NCI-H1105 (cell line): ENCODE measurements at regions not wholly inside any gene's neighbourhood (a gene's known extent, or its start where the extent isn't known, plus 50 kb on each side); places are given as distances from the start of the nearest gene placed in this dataset.

Experiments
- DNase-seq: peaks from one replicate; lab custom pipeline; 2025; lab: John Stamatoyannopoulos, UW

DNA sequence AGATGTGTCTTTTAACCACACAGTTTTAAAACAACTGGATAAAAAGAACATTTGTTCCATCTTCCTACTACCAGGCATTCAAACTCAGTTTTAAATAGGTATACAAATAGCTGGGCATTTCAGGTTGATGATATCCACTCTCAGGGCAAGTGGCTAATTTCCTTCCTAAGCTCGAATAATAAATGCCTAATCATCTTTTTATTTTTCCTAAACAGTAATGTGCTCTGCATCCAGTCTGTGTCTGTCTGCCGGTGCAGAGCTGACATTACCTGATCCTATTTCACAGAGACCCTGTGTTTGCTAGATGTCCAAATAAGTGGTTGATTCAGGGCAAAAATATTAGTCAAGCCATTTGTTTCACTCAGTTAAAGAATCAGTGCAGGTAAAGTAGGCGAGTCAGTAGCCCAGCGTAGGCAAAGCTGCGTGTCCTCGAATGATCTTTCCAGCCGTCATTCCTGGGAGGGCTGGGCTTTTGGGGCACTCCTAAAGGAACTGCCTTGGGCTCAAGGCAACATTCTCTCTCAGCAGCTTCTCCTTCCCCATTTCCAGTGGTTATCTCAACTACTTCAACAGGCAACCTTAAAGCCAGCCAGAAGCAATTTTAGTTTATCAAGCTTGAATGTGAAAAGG lies 74.2 kb upstream of the BMP2 start:
- DNase-seq: no peak

DNA sequence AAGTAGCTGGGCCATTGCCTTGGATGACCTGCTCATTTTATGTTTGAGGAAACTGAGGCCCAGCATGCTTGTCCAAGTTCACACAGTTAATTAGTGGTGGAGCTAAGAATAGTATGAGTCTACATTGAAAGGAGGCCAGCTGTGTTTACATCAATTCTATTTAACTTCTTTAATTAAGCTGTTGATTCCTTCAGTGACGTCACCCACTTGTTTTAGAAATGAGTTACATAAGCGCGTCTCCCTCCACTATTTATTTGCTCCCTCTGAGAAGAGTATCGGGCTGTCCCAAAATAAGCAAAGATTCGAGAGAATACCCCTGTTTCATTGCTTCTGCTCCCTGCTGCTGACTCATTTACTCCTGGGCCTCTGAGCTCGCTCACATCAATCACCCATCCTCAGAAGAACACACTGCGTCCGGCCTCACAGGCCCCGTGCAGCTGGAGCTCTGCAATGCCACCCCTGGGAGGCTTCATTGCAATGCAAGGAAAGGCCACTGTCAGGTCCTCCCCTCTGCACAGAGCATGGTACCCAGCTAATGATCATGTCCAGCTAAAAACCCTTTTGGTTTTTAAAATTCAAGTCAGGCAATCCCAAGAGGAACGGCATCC lies 74.8 kb upstream of the BMP2 start:
- DNase-seq: no peak

DNA sequence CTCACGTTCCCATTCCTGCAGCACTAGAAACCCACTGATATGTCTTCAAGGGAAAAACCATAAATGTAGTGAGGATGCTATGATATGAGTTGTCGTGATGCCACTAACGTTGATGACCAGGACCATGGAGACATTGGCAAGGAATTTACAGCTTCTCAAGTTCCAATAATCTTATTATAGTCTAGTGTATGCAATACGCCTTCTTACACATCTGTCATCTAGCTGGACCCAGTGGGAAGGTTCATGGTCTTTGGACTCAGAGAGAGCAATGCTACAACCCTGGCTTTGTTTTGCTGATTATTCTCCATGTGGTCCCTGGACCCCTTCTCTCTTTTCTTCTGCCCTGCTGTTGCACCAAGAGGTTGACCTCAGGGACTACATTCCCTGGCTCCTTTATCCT lies 76.0 kb upstream of the BMP2 start:
- DNase-seq: no peak

DNA sequence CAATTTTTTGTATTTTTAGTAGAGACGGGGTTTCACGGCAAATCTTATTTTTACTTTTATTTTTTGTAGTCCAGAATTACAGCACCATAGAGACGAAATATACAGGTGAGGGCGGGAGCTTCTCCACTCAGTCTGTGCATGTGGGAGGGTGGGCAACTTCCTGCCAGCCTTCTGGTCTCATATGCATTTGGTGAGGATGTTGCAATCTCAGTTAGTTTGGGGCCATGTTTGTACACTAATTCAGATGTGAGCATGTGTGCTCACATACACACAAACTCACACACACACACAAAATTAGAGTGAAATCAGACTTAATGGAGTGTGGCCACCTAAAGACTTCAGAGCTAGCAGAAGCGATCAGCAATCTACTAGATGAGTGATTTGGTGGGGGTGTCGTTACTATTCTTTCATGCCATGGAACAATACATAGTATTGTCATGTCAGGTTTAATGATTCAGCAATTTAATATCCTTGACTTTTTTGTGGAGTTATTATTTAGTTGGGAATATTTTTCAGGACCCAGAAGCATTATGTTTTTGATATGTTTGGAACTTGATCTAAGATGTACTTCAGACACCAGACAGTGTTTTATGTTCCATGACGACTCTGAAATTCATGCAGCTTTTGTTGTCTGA lies 78.0 kb upstream of the BMP2 start:
- DNase-seq: no peak

DNA sequence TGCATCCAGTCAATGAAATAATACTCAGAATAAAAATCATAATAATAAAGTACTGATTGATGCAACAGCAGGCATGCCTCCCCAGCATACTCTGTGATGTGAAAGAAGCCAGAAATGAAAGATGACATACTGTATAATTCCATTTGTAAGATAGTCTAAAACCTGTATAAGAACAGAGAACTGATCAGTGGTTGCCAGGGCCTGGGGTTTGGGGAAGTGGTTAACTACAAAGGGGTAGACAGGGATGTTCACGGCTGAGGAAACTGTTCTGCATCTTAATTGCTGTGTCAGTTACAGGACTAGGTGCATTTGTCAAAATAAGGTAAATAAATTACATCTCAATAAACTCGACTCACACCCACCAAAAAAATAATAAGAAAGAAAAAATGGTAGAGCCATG lies 81.3 kb upstream of the BMP2 start:
- DNase-seq: no peak

DNA sequence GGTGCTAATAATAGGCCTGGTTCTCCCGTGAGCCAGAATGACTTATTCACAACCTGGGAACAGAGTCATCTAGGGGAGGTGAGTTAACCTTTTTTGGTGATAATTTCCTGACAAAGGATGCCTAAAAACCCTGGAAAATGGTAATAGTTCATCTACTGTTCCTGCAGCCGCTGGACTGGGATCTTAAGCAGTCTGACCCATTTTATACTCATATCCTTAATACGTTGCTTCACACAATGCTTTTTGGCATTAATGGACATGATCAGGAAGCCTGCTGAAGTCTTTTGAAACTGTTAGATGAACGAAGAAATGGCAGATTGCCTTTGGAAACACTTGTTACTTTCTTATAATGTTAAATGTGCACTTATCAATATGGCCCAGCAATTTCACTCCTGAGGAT lies 81.9 kb upstream of the BMP2 start:
- no peak for DNase-seq

DNA sequence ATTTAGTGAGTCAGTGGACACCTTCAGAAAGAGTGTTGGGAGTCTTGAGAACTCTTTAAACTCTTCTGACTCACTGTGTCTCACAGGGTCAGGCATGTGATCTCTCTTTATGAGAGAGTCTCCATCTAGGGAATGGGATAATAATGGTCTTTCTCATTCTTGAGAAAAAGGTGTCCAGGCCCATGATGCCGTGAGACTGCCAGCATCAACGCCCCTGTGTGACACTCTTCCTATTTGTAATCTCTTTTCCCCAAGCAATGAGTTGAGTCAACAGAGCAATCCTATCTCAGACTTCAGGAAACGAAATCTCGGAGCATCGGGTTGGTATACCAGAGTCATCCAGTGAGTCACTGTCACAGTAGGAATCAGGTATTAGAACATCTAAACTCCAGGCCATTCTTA lies 82.3 kb upstream of the BMP2 start:
- no peak for DNase-seq

DNA sequence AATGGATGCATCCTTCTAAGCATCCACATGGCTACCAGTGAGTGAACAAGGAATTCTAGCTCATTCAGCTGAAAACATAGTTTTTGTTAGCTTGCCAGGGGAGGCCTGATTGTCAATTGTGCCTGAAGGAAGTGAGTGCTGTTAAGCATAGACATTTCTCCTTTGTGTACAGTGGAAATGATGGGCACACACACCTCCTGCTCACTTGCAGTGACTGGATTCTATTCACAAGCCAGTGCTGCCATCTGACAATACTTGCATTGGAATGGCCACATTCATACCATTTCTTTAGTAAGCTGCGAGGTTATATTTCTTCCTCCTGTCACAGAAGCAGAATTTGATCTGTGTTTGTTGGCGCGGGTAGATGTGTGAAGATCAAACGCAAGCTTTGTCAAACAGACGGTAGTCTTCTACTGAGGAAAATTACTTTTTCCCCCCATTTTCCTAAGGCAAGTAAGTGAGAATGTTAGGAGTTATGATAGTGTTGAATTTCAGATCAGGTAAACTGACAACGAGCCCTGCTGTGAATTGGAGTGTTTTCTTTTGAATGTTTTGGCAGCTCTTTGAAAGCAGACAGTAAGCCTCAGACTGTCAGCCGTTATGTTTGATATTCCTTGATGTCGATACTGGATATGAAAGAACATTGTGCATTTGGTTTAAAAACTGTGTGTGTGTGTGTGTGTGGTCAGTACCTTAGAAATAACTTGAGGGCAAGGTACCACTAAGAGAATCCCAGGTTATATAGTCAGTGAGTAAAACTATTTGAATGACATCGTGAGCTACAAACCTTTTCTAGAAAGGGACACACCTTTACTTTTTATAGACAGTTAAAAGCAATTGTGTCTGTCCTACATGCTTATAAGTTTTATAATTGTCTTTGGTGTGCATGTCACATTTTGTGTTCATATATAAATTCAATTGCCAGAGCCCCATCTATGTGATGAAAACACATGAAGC lies 84.2 kb upstream of the BMP2 start:
- no peak for DNase-seq

DNA sequence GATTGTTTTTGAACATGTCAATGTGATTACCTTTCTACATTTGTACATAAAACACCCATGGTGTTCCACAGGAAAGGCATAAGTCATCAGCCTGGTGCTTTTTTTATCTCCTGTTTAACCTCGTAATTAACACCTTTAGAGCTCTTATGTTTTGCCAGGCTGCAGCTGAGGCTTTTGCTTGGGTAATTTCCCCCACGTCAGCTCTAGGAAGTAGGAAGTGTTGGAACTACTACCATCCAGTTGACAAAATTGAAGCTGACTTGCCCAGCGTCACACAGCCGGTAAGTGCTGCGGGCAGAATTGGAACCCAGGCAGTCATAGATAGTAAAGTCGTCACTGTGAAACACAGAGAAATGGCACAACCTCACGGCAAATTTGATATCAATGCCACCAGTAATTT lies 86.6 kb upstream of the BMP2 start:
- no peak for DNase-seq

DNA sequence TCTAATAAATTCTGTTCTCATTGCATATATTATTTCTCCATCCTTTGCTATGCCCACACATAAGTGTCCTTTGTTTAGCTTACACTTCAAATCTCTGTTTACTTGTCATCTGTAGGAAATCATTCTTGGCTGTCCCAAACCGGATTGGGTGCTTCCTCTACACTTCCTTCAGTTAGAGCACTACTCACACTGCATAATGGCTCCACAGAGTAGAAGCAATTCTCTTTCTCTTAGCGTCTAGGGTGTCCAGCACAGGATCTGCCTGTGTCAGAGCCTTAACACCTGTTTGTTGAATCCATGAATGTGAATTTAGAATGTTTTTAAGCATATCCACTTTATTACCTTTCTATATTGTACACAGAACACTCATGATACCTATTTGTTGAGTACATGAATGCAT lies 87.0 kb upstream of the BMP2 start:
- no peak for DNase-seq

DNA sequence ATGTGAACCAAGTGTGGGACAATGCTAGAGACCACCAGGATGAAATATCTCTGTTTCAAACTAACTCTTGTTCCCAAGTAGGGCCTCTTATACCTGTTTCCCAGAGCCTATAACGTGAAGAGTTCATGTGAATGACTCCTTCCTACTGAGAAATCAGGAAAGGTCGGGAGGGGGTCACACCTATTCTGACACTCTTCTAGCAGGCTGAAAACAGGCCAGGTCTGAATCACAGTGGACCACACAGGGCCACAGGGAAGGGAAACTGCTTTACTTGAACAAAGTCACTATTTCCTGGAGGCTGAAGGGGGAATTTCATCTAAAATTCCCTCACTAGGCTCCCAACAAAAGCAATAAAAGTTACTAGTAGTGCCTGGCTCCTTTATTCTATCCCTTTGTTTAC lies 88.4 kb upstream of the BMP2 start:
- DNase-seq: no peak

DNA sequence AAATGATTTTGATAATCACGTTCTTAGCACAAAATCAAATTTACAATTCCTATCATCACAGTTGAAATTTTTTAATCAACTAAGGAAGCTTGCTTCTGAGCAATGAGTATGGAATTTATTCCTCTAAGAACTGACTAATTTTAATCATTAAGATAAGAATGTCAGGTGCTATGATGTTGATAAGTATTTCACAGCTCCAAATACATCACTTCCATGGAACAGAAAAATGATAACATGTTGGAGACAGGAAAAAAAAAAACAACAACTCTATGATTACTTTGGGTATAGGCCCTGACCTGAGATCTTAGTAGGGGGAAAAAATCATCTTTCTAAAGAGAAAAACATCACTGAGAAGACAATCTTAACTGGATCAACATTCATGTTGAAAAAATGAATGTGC lies 89.4 kb upstream of the BMP2 start:
- no peak for DNase-seq

DNA sequence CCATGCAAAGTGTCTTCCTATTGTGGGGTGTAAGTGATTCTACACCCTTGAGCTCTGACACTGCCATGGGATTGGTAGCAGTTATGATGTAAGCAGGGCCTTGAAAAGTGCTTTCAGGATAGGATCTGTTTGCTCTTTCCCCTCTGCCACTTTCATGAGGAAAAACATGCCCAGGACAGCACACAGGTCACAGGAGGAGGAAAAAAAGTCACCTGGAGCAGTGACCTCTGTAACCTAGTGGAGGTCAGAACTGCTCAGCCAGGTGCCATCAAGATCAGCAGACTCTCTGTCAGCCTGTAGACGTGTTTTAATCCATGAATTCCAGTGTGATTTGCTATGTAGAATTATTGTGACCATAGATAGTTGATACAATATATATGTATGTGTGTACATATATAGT lies 92.7 kb upstream of the BMP2 start:
- DNase-seq: no peak

DNA sequence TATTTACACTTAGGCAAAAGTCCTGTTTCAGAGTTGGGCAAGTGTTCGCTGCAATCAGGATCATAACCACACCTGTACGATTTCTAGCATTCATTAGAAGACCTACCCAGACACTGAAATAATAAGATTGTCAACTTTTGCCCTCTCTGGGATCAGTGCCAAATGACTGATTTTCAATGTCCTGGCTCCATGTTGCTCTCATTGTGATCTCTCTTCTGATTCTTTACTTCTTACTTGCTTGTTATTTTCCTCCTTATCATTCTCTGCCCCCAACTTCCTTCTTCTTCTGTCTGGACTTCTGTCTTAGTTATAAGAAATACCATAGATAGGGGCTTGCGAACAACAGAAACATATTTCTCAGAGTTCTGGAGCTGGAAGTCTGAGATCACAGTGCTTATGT lies 94.4 kb upstream of the BMP2 start:
- DNase-seq: no peak

DNA sequence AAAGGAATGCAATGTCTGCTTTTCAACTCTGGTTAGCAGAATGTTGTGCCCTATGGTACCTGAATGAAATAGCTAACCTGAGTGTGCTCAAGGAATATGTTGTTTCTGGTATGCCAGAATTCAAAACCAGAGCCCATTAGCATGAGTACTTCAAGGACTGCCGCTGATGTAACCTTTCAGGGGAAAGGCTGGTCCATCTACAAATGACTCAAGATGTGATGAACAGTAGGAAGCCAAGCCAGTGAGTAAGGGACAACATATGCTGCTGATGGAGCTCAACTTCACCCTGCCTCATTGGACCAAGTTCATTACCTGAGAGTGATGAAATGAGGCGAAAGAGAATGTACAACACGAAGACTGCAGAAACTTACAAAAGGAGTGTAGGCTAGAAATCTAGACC lies 95.7 kb upstream of the BMP2 start:
- DNase-seq: no peak

DNA sequence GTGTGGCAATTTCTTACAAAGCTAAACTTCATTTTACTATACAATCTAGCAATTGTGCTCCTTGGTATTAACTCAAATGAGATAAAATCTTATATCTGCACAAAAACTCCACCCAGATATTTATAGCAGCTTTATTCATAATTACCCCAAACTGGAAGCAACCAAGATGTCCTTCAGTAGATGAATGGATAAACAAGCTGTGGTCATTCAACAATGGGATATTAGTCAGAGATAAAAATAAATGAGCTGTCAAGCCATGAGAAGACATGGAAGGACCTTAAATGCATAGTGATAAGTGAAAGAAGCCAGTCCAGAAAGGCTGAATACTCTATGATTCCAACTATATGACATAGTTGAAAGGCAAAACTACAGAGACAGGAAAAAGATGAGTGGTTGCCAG lies 98.9 kb upstream of the BMP2 start:
- DNase-seq: no peak

DNA sequence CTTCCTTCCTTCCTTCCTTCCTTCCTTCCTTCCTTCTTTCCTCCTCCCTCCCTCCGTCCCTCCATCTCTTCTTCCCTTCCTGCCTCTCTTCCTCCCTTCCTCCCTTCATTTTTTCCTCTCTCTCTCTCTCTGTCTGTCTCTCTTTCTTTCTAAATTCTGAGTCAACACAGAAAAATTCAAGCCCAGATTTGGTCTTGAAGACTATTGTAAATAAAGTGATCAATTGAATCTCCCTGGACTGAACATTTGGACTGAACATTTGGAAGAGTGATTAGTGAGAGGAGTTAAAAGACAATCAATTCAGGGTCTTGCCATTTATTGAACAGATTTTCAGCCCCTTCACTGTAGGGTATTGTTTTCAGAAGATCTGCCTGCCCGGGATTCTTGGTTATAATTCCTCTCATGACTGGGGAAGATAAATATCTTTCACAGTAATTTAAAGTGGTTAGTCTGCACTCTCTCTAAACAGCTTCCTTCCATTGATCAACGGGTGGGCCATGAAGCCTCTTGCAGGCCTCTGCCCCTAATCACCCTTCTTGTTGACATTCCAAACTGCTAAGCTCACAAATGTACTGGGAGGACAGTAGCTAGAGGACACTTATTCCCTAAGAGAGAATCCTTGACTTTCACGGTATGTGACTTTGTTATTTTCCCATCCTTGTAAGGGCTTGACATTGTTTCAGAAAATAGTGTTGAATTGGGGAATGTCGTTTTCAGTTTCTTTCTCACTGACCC lies 101.7 kb upstream of the BMP2 start:
- DNase-seq: no peak

DNA sequence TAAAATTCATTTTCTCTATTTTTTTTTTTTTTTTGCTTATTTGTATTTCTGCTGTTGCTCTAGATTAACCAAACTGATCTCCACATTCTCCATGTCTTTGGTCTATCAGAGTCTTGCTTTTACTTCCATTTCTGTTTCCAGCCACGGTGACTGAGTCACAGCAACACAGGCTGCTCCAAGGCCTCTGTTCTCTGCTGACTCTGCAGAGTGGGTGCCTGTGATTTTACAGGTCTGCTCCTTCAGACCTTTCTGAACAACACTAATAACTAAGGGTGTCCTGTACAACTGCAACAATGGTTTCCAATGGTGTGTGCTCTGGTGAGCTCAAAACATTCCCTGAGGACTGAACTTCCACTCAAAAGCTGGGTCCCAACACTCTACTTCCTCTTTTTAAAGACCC lies 102.3 kb upstream of the BMP2 start:
- no peak for DNase-seq

DNA sequence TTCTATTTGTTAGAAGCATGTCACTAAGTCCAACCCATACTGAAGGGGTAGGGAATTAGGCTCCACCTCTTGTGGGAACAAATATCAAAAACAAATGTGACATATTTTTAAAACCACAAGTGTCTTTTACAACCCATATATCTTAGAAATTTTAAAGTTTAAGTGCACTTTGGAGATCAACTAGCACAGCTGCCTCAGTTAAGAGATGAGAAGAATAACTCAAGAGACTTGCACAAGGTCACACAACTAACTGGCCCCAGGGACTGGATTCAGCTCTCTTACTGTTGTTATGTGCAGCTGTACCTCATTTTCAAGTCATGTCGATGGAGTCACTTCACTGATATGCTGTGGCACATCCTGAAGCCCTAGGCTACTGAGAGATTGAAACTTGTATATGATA lies 102.9 kb upstream of the BMP2 start:
- DNase-seq: no peak

DNA sequence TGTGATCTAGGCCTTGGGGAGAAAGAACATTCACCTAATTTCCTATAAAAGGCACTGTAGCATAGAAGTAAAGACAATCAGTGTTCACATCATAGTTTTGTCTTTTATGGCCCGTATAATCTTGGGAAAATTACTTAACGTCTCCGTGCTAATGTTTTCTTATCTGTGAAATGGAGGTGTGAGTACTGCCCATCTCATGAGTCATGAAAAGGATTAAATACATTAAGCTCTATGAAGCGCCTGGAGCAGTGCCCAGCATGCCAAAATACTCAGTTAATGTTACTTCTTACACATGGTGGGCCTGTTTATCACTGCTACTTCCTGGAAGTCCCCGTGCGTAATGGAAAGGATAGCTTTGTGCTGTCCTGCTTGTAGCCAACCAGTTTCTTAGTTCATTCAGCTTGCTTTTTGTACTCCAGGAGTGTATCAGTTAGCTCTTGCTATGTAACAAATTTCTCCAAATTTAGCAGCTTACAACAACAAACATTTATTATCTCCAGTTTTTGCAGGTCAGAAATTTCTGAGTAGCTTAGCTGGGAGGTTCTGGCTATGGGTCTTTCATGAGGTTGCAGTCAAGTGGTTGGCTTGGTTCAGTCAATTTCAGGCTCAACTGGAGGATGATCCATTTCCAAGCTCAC lies 103.6 kb upstream of the BMP2 start:
- DNase-seq: no peak

DNA sequence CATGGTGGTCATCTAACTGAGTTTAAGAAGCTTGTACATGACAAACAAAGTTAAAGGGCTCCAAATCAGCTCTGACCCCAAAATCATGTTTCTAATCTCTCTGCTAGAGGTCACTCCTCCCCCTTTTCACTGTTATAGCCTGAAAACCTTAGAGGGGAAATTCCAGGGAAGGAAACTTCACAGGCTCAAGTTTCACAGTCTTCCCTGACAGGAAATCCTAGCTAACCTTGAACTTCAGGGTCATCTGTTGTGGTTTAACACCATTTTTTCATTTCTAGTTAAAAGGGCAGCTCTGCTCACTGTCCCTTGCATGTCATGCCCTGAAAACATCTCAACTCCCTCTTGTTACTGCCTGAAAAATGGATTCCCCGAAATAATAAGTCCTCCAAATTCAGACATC lies 104.4 kb upstream of the BMP2 start:
- DNase-seq: no peak

DNA sequence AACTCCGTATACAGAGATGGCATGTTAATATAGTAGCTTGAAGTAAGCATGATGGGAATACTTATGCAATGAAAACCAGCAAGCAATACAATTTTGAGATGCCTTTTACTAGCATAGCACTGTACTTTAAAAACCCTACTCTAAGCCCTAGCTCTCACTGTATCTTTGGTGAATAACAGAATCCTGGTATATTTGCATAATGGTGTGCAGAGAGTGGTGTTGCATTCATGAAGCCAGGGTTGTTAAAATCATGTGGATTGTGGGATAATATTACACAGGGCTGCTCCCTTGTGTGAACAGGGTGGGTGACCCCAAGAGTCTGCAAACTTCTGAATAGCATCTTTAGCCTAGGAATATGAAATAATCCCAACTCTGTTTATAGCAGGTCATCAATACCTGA lies 105.2 kb upstream of the BMP2 start:
- DNase-seq: no peak
